Large intestine (tissue), 3 donors: ENCODE measurements at regions not wholly inside any gene's neighbourhood (a gene's known extent, or its start where the extent isn't known, plus 50 kb on each side); places are given as distances from the start of the nearest gene placed in this dataset.

Experiments used
- DNase-seq, 2 donors: peaks; one replicate each; pipeline versions ENCODE4 v3.0.0 to v3.0.0-alpha.2; 2013
- H3K27ac ChIP-seq: one replicate; pipeline ENCODE4 v1.5.1; 2013; ENCODE audit warnings: low read length
- H3K27me3 ChIP-seq: 2 replicates; pipeline ENCODE4 v1.6.1; 2013; ENCODE audit warnings: low read length; ENCODE audit not compliant: control insufficient read depth, insufficient read depth
- H3K36me3 ChIP-seq: 2 replicates; pipeline ENCODE4 v1.6.1; 2013; ENCODE audit warnings: low read length; ENCODE audit not compliant: control insufficient read depth, insufficient read depth
- H3K4me1 ChIP-seq: one replicate; pipeline ENCODE4 v1.6.1; 2013; ENCODE audit warnings: low read length; ENCODE audit not compliant: control insufficient read depth, insufficient read depth
- H3K4me3 ChIP-seq: one replicate; pipeline ENCODE4 v1.5.1; 2013; ENCODE audit warnings: low read length
- H3K9me3 ChIP-seq: one replicate; pipeline ENCODE4 v1.6.1; 2013; ENCODE audit warnings: mild to moderate bottlenecking, low read depth, low read length, moderate library complexity; ENCODE audit not compliant: control insufficient read depth
- WGBS: methylation state at CpG from one replicate; pipeline ENCODE4 v1.1.5; 2013; ENCODE audit warnings: low lambda C conversion rate; ENCODE audit not compliant: insufficient coverage; 5-methylcytosine and 5-hydroxymethylcytosine counted together

DNA sequence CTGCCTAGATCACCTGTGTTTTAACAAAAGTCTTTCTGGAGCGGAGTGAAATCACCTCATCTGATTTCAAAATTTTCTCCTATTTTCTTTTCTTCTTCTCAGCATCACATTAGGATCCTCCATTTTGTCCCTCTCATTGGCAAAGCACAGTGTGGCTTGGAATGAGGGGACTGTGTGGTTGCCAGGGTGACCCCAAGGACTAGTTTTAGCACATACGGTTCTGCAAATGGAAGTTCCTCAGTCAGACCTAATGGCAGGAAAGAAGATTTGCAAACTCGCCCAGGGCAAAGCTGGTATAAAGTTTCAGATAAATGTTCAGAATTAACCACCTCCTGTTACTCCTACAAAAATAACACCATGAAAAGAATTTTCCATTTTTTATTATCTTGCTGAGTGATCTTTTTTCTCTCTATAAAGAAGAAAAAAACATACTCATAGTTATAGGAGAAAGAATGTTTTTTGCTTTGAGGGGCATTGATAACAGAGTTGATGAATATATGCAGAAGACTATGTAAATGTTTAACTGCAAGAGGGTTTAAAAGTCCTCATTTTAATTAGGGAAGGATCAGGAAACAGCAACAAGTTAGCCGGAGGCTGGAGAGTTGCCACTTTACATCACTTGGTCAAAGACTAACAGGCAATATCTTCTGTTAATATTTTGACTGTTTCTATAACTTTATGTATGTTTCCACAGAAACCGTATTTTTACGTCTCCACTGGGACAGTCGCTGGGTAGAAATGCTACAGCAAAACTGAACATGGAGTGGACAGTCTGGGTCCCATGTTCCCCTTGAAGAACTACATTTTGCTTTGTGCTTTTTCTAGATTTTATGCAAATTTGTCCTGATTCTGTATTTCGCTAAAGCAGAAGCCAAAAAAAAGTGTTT is 257.8 kb downstream of the NR2F1-AS1 start:
- Histone ChIP-seq H3K36me3 (no peaks in the 10 kb centered on the region), H3K9me3 (no peaks in the 10 kb centered on the region), H3K27me3 (no peaks in the 10 kb centered on the region), H3K4me3 (no peak overlapping the region), H3K27ac (no peak overlapping the region), H3K4me1 (no peaks in the 10 kb centered on the region)
- DNase-seq, result no peak
- 87% methylated on average over 5 of the region's 8 CpGs for WGBS

DNA sequence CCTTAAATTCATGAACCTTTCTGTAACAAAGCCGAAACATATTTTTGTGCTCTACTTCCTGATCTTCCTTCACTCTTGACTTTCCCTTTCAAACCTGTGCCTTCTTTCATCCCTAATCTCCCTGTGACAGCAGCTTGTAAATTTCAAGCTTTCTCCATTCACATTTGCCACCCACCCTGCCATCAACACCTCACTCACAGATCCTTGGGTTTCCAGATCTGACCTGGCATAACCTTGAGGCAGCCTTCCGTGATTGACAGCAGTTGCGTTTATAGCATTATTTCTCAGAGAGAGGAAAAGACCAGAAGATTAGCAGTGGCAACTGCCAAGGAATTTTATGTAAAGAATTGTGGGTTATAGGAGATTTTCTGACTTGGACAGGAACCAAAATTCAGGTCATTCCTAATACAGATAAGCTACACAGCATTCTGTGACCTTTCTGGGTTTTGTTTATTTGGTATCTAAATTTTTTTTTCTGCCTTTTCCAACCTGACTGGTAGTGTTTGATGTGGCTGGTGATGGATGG is 260.0 kb downstream of the NR2F1-AS1 start:
- no peak overlapping the region for H3K4me3 ChIP-seq
- 86% methylated on average over 1 of the region's 3 CpGs for WGBS
- no peaks in the 10 kb centered on the region for H3K9me3 ChIP-seq
- no peaks in the 10 kb centered on the region for H3K4me1 ChIP-seq
- DNase-seq, result no peak
- H3K27me3 ChIP-seq, result no peaks in the 10 kb centered on the region
- no peaks in the 10 kb centered on the region for H3K36me3 ChIP-seq
- H3K27ac ChIP-seq, result no peak overlapping the region

DNA sequence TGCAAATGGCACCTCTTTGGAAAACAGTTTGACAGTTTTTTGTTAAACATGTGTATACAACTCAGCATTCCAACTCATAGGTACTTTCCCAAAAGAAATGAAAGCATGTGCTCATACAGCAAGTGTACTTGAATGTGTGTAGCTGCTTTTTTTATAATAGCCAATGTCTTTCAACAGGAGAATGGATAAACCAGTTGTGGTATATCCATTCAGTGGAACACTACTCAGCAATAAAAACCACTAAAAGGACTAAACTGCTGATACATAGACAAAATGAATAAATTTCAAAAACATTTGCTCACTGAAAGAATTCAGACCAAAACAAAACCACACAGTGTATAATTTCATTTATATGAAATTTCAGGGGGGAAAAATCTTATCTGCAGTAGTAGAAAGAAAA is 267.3 kb downstream of the NR2F1-AS1 start:
- Histone ChIP-seq H3K4me3 (no peak overlapping the region), H3K9me3 (no peaks in the 10 kb centered on the region), H3K27ac (no peak overlapping the region), H3K36me3 (no peaks in the 10 kb centered on the region), H3K27me3 (no peaks in the 10 kb centered on the region), H3K4me1 (no peaks in the 10 kb centered on the region)
- no peak for DNase-seq

DNA sequence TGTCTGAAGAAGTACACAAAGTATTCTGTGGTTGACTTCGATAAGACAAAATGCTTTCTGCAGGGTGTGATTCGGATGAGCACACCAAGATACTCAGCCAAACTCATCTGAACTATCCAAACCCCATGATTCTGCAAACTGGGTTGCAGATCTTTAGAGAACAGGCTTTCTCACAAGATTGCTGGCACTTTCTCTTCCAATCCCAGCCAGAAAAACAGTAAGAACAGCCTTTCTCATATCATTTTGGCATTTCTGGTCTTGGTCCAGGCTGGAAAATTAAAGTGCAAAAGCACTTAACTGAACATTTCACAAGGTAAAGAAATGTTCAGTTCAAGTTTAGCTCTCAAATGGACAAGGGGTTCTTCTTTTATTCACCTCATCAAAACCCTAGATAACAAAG is 269.1 kb downstream of the NR2F1-AS1 start:
- Histone ChIP-seq H3K4me3 (no peak overlapping the region), H3K27ac (no peak overlapping the region), H3K4me1 (no peaks in the 10 kb centered on the region), H3K9me3 (no peaks in the 10 kb centered on the region), H3K27me3 (no peaks in the 10 kb centered on the region), H3K36me3 (no peaks in the 10 kb centered on the region)
- DNase-seq, result no peak
- no CpG with 5 or more reads among the region's 2 CpGs for WGBS

DNA sequence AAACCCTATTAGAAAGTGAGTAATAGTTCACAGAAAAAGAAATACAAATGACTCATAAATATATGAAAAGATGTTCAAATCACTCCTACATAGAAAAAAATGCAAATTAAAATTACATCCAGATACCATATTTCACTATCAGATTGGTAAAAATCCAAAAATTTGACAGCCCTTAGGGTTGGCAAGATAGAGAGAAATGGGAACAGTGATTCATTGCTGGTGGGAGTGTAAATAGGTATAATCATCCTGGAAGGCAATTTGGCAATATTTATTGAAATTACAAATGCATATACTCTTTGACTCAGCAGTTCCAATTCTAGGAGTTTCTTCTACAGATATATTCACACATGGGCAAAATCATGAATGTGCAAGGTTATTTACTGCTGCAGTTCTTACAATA is 273.5 kb downstream of the NR2F1-AS1 start:
- Histone ChIP-seq H3K4me1 (no peaks in the 10 kb centered on the region), H3K4me3 (no peak overlapping the region), H3K9me3 (no peaks in the 10 kb centered on the region), H3K27ac (no peak overlapping the region), H3K36me3 (no peaks in the 10 kb centered on the region), H3K27me3 (no peaks in the 10 kb centered on the region)
- no peak for DNase-seq

DNA sequence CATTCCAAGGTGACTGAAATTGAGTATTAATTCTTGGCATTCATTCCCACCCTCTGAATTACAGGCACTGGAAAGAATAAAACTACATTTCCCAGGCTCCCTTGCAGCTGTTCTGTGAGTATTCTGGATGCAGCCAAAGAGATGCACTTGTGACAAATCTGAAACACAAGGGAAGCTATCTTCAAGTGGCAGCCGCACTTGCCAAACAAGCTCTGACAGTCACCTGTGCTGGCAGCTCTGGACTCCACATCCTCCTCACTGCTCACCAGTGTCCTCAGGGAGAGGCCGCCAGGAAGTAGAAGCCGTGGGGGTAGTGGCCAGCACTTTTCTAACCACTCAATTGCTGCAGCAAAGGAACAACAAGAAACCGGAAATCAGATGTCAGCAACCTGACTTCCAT is 275.0 kb downstream of the NR2F1-AS1 start:
- H3K4me1 ChIP-seq, result no peaks in the 10 kb centered on the region
- no peak overlapping the region for H3K27ac ChIP-seq
- WGBS, result no CpG with 5 or more reads among the region's 4 CpGs
- no peaks in the 10 kb centered on the region for H3K9me3 ChIP-seq
- H3K36me3 ChIP-seq, result no peaks in the 10 kb centered on the region
- H3K27me3 ChIP-seq, result no peaks in the 10 kb centered on the region
- no peak overlapping the region for H3K4me3 ChIP-seq
- DNase-seq, result no peak

DNA sequence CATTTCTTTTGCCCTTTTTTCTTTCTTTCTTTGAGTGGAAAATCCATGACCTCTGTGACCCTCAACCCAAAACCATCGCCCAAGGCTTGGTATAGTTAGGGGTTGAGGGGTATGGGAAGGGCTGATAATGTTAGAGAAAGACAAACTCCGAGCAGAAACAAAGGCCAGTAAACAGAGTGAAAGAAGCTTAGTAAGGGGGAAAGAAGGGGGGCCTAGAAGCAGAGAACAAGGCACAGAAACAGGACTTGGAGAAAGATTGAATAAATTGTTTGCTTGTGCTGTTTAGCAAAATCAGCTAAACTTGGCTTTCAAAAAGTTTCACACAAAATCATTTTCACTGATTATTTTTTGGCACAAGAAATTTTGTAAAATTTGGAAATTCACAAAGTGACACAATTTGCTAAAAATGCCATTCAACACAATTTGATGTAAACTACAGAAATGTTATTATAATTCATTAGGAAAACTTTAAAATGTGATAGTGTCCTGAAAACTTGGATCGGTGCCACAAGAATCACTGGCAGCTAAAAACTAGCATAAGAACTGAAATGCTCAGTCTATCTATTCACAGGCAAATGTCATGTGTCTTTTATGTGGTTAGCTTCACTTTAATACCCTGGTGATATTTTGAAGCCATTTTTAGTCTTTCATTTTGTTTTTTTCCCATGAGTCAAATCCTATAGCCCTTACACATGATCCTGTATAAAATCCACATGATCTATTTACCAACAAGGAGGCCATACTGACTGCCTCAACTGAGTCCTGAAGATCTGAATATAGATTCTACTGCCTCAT is 276.4 kb downstream of the NR2F1-AS1 start:
- DNase-seq, result no peak
- 28% methylated on average over 2 of the region's 3 CpGs for WGBS
- H3K4me3 ChIP-seq, result no peak overlapping the region
- H3K36me3 ChIP-seq, result no peaks in the 10 kb centered on the region
- no peaks in the 10 kb centered on the region for H3K4me1 ChIP-seq
- no peaks in the 10 kb centered on the region for H3K9me3 ChIP-seq
- no peak overlapping the region for H3K27ac ChIP-seq
- H3K27me3 ChIP-seq, result no peaks in the 10 kb centered on the region

DNA sequence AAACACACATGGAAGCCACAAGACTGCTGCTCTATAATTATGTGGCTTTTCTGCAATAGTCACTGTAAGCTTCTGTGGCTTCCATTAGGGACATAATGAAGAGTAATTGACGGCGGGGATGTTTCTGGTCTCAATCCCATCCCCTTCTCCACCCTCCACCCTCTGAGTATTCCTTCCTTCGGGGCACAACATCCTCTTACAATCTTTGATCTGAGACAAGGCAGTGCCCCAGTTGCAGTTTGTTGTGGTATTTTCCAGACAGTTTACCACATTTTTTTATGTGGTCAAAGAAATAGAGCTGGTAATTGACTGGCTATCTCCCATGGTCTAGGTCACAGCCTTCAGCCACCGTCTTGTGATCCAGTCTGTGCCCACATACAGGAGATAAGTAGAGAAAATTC is 277.7 kb downstream of the NR2F1-AS1 start:
- DNase-seq, result no peak
- WGBS, result no CpG with 5 or more reads among the region's 4 CpGs
- no peak overlapping the region for H3K27ac ChIP-seq
- H3K4me3 ChIP-seq, result no peak overlapping the region
- no peaks in the 10 kb centered on the region for H3K9me3 ChIP-seq
- no peaks in the 10 kb centered on the region for H3K36me3 ChIP-seq
- H3K4me1 ChIP-seq, result no peaks in the 10 kb centered on the region
- H3K27me3 ChIP-seq, result no peaks in the 10 kb centered on the region

DNA sequence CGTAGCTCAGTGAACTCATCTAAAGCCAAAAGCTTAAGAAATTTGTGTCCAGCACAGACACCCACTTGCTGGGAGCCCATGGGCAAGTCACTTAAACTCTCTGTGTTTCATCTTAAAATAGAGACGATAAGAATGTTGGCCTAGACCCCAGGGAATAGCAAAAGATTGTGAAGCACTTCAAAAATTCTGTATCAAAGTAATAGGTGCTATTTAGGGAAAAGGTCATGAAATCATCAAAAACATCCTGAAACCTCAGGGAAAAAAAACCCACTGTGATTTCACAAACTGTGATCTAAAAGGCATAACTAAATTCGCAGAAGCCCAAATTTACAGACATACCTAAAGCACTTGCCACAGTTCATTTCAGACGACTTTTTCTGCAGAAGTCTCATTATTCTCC is 278.3 kb downstream of the NR2F1-AS1 start:
- H3K36me3 ChIP-seq, result no peaks in the 10 kb centered on the region
- no peaks in the 10 kb centered on the region for H3K9me3 ChIP-seq
- no peak overlapping the region for H3K4me3 ChIP-seq
- H3K4me1 ChIP-seq, result no peaks in the 10 kb centered on the region
- no peaks in the 10 kb centered on the region for H3K27me3 ChIP-seq
- no peak for DNase-seq
- no peak overlapping the region for H3K27ac ChIP-seq
- 80% methylated on average over 1 of the region's 4 CpGs for WGBS

DNA sequence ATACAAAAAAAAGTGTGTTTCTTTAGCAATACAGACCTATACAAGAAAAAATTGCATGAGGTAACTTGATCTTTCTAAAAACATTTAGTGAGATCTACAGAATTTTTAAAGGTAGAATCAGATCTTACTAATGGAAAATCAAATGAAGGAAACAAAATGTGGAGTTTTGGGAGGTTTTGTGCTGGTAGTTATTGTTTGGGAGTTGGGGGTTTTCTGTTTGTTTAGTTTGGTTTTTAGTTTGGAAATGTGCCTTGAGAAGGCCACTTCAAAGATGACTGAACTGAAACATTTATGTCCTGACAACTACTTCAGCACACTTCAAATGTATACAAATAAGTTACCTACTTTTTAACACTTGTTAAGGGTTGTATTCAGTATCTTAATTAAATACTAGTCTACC is 280.1 kb downstream of the NR2F1-AS1 start:
- Histone ChIP-seq H3K27me3 (no peaks in the 10 kb centered on the region), H3K27ac (no peak overlapping the region), H3K36me3 (no peaks in the 10 kb centered on the region), H3K4me3 (no peak overlapping the region), H3K4me1 (no peaks in the 10 kb centered on the region), H3K9me3 (no peaks in the 10 kb centered on the region)
- DNase-seq, result no peak
